Hematopoietic multipotent progenitor cell treated with erythropoietin and hydrocortisone succinate and interleukin-3 and kit ligand, for 4 days (in vitro differentiated cells): ENCODE measurements at regions not wholly inside any gene's neighbourhood (a gene's known extent, or its start where the extent isn't known, plus 50 kb on each side); places are given as distances from the start of the nearest gene placed in this dataset.

Experiments
- DNase-seq: peaks from one replicate; pipeline ENCODE4 v3.0.0-alpha.2; 2015

GRCh38 chr3:161555320-161555719, 58.7 kb downstream of the OTOL1 start:
- no peak for DNase-seq

GRCh38 chr3:161556533-161556932, 59.9 kb downstream of the OTOL1 start:
- no peak for DNase-seq

GRCh38 chr3:161556941-161557340, 60.3 kb downstream of the OTOL1 start:
- DNase-seq = no peak

GRCh38 chr3:161557445-161558150, 61.0 kb downstream of the OTOL1 start:
- no peak for DNase-seq

- no peak for DNase-seq
These were observed 61.6 kb downstream of the OTOL1 start for GRCh38 chr3:161558236-161558635.

- DNase-seq = peak; percentile 72
These were observed 62.8 kb downstream of the OTOL1 start for GRCh38 chr3:161559177-161559998.

GRCh38 chr3:161560008-161560637, 63.5 kb downstream of the OTOL1 start:
- peak; percentile 74 for DNase-seq

- no peak for DNase-seq
These were observed 71.2 kb downstream of the OTOL1 start for GRCh38 chr3:161567577-161568361.

GRCh38 chr3:161568671-161569070, 72.1 kb downstream of the OTOL1 start:
- no peak for DNase-seq

- no peak for DNase-seq
These were observed 75.3 kb downstream of the OTOL1 start for GRCh38 chr3:161571951-161572350.

GRCh38 chr3:161573136-161573535, 76.5 kb downstream of the OTOL1 start:
- no peak for DNase-seq

- DNase-seq = no peak
These were observed 79.3 kb downstream of the OTOL1 start for GRCh38 chr3:161575901-161576300.

GRCh38 chr3:161576311-161576710, 79.7 kb downstream of the OTOL1 start:
- no peak for DNase-seq

- DNase-seq = no peak
These were observed 80.3 kb downstream of the OTOL1 start for GRCh38 chr3:161576714-161577510.

- DNase-seq = no peak
These were observed 81.1 kb downstream of the OTOL1 start for GRCh38 chr3:161577662-161578061.

- no peak for DNase-seq
These were observed 83.0 kb downstream of the OTOL1 start for GRCh38 chr3:161579395-161580126.

- DNase-seq = no peak
These were observed 89.3 kb downstream of the OTOL1 start for GRCh38 chr3:161585922-161586321.

GRCh38 chr3:161586556-161587235, 90.1 kb downstream of the OTOL1 start:
- DNase-seq = no peak

- peak; percentile 26 for DNase-seq
These were observed 102.0 kb downstream of the OTOL1 start for GRCh38 chr3:161598639-161599038.

GRCh38 chr3:161599697-161600096, 103.1 kb downstream of the OTOL1 start:
- DNase-seq = no peak

GRCh38 chr3:161600173-161600572, 103.6 kb downstream of the OTOL1 start:
- no peak for DNase-seq
